ENCODE measurements at regions not wholly inside any gene's neighbourhood (a gene's known extent, or its start where the extent isn't known, plus 50 kb on each side); places are given as distances from the start of the nearest gene placed in this dataset.
A peak's percentile ranks its signal among the peaks of the same experiment; 100 is the strongest.

DNA sequence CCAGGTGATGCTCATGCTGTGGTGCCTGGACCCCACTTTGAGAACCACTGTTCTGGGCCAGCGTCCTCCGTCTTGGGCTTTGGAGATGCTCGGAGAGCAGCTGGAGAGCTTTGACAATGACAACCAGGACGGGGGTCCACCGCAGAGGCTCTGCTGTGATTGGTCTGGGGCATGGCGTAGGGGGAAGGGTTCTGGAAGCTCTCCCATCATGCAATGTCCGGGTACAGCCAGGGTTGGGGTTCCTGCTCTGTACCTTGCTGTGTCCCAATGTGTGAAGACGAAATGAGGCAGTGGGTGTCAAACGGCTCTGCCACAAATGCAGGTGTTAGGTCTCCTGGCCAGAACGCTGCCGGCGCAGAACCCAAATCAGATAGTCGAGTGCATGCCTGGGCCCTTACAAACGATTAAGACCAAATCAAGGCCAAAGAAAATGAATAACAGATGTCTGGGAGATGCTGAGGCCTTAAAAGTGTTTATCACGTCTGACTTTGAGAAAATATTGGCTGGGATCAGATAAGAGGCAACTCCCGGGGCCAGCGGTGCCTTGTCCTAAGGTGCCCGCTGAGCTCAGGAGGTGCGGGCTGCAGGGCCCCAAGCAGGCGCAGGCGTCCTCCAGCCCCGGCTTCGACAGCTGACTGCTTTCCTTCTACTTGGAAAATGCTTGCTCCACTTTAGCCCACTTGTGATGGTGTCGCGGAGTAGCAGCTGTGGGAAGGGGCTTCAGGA lies 117.2 kb downstream of the VAPA start:
- no peak overlapping the region for H3K27ac ChIP-seq
- no peak overlapping the region for H3K4me3 ChIP-seq

DNA sequence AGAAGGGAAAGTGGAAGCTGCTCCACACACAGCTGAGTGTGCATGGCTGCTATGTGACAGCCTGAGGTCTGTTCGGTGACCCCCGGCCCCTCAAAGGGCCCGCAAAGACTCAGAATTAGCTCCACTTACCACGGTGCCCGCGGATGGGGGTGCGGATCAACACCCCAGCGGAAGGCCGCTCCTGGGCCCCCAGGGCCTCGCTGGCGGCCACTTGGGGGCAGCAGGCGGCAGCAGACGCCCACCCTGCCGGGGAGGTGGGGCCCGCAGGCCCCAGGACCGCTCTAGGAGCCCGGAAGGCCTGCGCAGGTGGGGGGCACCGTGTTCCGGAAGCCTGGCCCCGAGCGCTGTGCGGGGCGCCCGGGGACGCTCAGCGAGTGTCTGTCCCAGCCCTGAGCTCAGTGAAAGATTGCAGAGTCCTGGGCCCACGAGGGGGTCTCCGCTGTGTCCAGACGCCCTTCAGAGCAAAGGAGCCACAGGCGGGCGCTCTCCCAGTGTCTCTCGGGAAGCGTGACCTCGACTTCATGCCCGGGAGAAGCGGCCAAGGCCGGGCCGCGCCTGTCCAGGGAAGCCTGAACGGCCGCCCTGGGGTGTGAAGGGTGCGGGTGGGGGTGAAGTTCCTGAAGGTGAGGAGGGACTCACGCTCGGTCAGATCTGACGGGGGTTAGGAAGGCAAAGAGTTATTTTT lies 118.7 kb downstream of the VAPA start:
- Histone ChIP-seq H3K4me3 (peak overlapping the region in 2 of 7 experiments; percentile 1 to 4), H3K27ac (peak overlapping the region in 7 of 21 experiments; percentile 4 to 57 (median 27))

DNA sequence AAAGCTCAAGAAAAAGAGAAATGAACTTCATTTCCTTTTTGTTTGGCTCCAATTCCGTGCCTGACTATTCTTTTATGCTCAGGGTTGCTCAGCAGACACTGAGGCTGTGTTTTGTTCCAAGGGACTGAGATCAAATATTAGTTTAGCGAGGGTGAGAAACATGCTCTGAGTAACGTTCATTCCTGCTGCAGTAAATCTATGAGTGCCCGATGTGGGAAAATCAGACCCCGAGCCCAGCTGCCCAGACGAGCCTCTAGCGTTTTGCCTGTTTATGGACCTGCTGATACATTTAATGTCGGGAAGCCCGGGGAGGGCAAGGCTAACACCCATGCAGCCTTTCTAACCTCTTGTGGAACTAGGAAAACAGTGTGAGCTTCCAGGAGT lies 119.2 kb downstream of the VAPA start:
- Histone ChIP-seq H3K4me3 (peak overlapping the region in 1 of 7 experiments; percentile 4), H3K27ac (peak overlapping the region in 5 of 21 experiments; percentile 4 to 57 (median 27))

DNA sequence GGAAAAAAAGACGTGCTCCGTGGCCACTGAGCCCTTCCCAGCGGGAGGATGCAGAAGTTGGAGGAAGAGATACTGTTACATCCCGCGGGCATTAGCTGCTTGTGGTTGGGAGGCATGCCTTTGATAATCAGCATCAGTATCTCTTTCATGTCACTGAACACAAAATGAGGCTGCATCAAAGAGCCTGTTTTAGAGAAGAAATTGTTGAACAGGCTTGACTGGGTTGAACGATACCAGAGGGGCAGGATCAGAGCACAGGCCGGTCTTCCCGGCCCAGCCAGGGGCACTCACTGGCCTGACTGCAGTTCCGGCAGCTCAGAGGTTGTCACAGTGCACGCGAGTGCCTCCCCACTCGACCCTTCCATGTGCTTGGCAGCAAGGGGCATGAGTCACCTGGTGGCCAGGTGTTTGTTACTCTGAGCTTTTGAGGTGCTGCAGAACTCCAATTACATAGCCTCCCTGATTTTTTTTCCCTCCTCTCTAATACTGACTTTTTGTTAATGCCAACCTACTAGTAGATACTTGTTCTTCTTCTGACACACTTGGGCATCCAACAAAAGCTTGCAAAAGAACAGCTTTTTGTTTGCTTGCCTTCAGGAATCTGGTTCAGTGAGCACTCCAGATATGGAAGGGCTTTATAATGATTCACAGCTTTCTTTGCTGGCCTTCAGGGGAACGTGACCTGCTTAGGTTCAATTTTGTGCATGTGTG lies 121.6 kb downstream of the VAPA start:
- H3K4me3 ChIP-seq, result no peak overlapping the region
- H3K27ac ChIP-seq, result peak overlapping the region in 19 of 21 experiments; percentile 2 to 86 (median 51)

DNA sequence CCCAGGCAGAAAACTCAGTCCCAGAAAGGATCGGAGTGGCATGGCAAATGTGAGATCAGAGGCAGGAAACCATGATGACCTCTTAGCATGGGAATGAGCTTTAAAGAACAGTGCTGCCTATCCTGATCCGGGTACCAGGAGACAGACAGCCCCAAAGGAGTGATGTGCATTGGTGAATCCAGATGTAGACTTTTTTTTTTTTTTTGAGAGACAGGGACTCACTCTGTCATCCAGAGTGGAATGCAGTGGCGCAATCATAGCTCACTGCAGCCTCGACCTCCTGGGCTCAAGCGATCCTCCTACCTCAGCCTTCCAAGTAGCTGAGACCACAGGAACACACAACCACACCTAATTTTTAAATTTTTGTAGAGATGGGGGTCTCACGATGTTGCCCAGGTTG lies 122.7 kb downstream of the VAPA start:
- Histone ChIP-seq H3K4me3 (no peak overlapping the region), H3K27ac (peak overlapping the region in 16 of 21 experiments; percentile 2 to 86 (median 58))

DNA sequence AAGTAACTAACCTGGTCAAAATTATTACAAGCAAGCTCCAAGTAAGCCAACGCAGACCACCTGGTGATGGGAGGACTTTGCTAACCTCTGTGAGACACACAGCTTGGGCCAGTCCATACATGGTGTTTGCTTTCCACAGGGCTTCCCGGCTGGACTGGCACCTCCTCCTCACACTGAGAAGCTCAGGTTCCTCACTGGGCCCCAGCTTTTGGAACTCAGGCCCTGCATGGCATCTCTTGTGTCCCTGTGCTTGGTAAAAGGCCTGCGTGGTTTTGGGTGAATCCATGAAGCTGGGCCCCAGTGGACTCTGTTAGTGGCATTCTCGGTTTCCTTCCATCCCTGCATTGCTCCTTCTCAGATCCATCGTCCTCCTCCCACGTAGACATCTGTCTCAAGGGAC lies 123.4 kb downstream of the VAPA start:
- Histone ChIP-seq H3K4me3 (no peak overlapping the region), H3K27ac (peak overlapping the region in 5 of 21 experiments; percentile 28 to 81 (median 38))

DNA sequence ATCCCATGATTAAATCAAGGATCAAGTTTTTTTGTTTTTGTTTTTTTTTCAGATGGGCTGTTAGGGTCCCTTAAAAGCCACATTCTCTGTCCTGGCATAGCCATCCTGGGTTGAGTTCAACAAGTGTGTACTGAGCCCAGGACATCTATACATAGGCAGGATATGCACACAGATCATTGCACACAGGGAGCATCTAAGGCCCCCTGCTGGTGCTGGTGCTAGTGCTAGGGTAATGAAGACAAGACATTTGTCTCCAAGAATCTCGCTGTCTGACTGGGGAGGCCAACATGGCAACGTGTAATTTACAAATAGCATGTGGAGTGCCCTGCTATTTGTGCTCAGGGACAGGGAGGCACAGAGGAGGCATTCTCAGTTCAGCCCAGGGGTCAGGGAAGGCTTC lies 124.5 kb downstream of the VAPA start:
- Histone ChIP-seq H3K27ac (peak overlapping the region in 2 of 21 experiments; percentile 14 to 68), H3K4me3 (no peak overlapping the region)

DNA sequence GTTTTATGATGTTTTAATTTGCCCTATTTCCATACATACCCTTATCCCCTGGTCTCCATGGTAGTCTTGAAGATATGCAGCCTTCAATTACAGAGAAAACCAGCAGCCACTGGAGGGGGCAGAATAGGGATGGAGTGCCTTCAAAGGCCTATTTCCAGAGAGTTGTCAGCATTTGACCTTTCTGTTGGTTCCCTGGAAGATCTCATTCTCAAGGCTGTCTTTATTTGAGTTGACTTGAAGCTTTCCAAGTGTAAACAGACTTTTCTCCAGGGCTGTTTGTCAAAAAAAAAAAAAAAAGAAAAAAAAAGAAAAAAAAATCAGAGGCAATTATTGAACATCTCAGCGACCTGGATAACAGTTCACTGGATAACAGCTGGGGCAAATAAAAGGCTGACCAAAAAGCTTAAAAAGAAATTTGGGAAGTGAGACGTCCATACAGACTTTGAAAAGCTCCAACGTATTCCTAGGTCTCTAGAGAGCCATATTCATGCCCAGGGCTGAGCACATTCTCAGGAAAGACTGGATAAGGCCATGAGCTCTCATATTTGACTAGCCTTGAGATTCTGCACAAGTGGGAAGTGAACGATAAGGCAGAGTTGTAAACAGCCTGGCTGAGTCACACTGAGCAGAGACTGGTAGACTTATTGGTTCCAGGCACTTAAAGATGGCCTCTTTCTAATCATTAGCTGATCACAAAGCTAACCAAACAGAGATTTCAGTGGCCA lies 126.6 kb downstream of the VAPA start:
- Histone ChIP-seq H3K27ac (peak overlapping the region in 10 of 21 experiments; percentile 23 to 68 (median 36)), H3K4me3 (no peak overlapping the region)

DNA sequence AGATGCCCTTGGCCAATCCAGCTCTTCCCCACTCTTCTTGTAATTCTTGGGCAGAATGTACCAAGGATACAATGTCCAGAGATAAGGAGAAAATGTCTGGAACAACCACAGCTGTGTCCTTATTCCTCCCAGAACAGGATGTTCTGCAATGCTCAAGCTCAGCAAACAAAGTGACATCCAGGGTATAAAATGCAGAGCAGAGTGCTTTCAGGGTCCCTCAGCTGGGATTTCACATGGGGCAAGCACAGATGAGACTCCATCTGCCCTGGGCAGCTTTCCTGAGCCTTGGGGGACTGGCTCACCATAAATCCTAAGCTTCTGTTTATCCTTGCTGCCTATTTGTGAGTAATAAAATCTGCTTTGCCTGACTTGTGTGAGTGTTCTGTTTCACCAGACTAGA lies 127.4 kb downstream of the VAPA start:
- peak overlapping the region in 6 of 21 experiments; percentile 23 to 68 (median 36) for H3K27ac ChIP-seq
- no peak overlapping the region for H3K4me3 ChIP-seq

DNA sequence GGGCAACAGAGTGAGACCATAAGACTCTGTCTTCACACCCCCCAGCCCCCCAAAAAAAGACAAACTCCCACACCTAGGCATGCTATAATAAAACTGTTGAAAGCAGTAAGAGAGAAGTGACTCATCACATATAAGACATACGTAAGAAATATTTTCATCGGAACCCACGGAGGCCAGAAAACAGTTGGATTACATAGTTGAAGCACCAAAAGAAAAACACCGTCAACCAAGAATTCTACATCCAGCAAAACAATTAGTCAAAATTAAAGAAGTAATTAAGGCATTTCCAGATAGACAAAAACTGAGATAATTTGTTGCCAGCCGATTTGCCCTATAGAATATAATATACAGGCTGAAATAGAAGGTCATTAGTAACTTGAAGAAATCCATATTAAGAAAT lies 128.7 kb downstream of the VAPA start:
- peak overlapping the region in 2 of 21 experiments; percentile 61 to 82 for H3K27ac ChIP-seq
- H3K4me3 ChIP-seq, result no peak overlapping the region

DNA sequence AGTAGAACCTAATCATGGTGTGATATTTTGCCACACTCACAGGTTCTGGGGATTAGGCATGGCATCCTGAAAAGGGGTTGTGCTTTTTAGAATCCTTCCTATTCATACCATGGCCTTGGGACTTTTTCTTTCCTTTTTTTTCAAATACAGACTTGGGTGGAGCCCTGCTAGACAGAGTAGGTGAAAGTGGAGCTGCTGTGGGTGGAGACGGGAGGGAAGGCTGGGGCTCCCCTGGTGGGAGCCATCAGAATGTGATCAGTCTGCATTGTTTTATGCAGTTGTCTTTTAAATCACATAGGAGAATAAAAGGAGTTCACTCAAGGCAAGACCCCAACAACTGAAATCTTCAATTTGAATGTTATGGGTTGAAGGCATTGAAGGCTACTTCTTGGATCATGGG lies 130.2 kb downstream of the VAPA start:
- Histone ChIP-seq H3K27ac (peak overlapping the region in 1 of 21 experiments; percentile 19), H3K4me3 (no peak overlapping the region)

DNA sequence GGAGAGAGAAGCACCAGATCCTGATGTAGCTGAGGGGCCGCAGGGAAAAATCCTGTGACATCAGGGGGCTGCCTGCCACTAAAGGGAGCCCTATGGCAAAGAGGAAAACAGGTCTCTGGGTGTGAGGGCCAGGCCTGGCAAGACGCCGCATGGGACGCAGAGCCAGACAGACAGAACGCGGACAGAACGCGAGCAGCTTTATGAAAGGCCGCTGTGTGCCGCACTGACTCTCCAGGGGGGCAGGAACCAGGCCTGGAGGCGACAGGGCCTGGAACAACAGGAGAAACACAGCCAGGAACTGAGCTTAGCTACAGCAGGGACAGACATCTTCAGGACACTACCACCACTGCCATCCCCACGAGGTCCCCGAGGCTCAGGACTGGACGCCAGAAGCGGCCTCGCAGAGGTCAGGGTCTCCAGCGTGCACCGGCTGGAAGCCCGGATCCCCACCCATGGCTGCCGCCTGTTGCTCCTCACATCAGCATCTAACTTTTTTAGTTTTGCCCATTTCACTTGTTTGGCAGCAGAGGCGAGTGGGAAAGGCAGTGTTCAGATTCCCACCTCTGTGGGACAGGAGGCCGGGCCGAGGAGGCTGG lies 131.6 kb downstream of the VAPA start:
- peak overlapping the region in 13 of 21 experiments; percentile 0 to 82 (median 60) for H3K27ac ChIP-seq
- no peak overlapping the region for H3K4me3 ChIP-seq

DNA sequence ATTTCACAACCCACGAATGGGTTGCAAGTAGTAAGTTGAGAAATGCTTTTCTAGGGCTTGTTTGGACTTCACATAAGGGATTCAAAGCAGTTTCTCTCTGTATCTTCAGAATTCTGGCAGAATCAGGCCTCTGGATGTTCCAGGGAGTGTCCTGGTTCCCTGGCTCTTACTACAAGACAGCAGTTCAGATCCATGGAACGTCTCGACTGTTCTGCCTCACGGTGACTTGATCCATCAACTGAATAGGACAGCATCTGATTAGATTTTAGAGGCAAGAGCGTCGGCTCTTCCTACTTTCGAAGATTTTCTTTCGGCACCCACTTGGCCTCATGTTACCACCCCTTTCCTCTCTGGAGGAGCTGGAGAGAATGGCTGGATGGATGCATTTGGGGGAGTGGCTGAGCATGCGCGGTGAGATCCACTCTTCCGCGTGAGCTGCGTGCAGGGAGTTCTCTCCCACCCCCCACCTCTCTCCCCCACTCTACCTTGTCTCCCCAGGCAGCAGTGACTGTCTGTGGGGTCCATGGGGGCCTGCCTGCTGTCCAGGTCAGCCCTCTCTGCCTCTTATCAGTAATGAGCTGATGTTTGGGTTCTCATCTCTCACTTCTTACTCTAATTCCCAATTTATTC lies 132.5 kb downstream of the VAPA start:
- H3K4me3 ChIP-seq, result no peak overlapping the region
- H3K27ac ChIP-seq, result peak overlapping the region in 16 of 21 experiments; percentile 28 to 82 (median 53)

DNA sequence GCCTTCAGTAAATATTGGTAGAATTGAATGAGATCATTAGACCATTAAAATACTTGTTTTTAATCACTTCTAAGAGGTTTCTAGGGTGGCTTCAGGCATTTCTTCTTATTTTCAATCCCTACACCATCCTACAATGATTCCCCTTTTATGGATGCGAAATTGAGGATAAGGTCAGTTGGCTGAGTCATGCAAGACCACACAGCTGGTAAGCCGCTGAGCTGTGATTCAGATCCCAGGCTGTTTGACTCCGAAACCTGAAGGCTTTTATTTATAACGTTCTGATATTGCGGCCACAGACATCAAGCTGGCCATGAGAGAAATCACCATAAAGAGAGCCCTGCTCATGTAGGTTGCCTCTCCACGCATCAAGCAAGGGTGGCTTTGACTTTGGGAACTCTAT lies 133.4 kb downstream of the VAPA start:
- no peak overlapping the region for H3K4me3 ChIP-seq
- H3K27ac ChIP-seq, result peak overlapping the region in 6 of 21 experiments; percentile 31 to 82 (median 70)

DNA sequence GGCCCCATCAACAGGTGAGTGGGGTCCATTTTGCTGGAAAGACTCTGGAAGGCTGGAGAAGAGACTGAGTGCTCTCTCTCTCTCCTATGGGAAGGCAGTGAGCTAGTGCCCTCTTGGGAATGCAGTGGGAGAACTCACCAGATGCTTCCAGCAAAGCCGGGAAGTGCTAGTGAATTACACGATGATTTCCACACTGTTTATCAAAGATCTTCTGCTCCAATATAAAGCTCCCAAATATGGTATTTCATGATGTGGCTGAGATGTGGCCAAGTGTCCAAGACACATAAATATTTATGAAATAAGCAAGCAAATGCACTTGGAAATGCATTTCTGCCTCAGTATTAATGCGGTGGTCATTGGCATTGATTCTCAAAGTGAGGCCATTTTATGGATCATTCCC lies 135.9 kb downstream of the VAPA start:
- H3K27ac ChIP-seq, result no peak overlapping the region

DNA sequence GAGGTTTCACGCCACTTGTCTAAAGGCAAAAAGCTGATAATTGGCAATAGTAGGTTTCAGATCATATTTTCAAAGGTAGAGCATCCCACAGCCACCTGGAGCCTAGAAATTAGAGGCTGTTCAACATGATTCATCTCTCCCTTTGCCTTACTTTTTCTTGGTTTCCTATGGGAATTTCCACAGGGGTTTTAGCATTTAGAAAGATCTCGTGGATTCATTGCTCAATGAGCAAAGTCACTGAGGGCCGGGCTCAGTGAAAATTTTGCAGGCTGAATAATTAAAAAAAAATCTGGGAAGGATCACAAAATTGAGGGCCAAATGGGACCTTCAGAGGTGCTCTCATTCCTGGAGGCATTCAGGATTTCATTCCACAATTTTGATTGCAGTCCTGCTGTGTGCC lies 137.1 kb downstream of the VAPA start:
- H3K27ac ChIP-seq, result peak overlapping the region in 5 of 21 experiments; percentile 4 to 45 (median 21)
- no peak overlapping the region for H3K4me3 ChIP-seq

More for the DNA sequence above, 135.9 kb downstream of the VAPA start:
- no peak overlapping the region for H3K4me3 ChIP-seq

DNA sequence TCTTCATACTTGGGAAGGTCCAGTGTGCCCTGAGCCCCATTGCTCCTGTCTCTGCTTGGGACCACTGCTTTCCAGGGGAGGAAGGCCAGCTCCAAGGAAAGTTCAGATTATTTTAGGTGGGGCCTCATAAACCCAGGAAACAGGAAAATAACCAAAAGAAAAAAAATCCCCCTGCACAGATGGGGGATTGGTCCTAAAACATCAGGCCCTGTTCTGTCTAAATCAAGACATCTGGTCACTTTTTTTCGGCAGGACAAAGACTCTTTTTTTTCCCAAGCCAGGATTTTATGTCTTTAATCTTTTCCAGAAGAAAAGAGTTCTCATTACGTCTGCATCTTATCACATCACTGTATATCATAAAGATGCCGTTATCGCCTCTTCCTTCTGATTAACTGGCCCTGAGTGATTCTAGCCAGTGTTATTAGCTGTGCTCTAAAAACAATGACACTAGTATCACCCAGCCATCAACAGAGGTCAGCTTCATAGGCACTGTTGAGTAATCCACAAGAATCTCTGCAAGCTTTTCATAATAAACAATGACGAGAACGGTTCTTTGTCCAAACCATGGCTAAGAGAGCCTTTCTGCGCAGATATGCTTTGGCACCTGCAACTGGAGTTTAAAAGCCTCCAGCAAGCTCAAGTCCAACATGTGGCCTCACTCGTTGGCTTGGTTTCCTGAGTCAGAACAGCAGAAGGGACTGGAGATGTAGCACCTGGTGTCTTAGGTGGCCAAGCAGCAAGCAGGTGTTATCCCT lies 138.2 kb downstream of the VAPA start:
- Histone ChIP-seq H3K27ac (peak overlapping the region in 6 of 21 experiments; percentile 3 to 45 (median 17)), H3K4me3 (no peak overlapping the region)

DNA sequence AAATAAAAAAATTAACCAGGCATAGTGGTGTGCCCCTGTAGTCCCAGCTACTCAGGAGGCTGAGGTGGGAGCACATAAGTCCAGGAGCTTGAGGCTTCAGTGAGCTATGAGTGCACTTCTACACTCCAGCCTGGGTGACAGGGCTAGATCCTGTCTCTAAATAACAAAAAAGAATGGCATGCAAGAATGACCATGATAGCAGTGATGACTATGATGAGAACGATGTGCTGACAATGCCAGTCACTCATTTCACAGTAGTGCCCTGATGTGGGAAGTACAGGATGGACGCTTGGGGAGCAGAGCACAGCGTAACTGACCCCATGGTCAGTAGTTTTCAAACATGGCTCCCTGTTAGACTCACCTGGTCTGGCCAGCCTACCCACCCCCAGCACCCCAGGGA lies 139.1 kb downstream of the VAPA start:
- H3K4me3 ChIP-seq, result no peak overlapping the region
- no peak overlapping the region for H3K27ac ChIP-seq
